RWPE2 (cell line): ENCODE measurements at regions not wholly inside any gene's neighbourhood (a gene's known extent, or its start where the extent isn't known, plus 50 kb on each side); places are given as distances from the start of the nearest gene placed in this dataset.

Experiments
- ATAC-seq: fragments of 200-7000 bp; cut with Tn5 transposase; 3 replicates; pipeline ENCODE4 v1.9.1; 2021; ENCODE audit warnings: low read depth
- DNase-seq: peaks from one replicate; pipeline ENCODE4 v3.0.0-alpha.2; 2020; ENCODE audit warnings: low spot score
- H3K27ac ChIP-seq: fragments of 450-650 bp; 2 replicates; pipeline ENCODE4 v1.5.1; 2017; ENCODE audit warnings: mild to moderate bottlenecking; ENCODE audit not compliant: poor library complexity, severe bottlenecking
- H3K27me3 ChIP-seq: fragments of 250-450 bp; sonication (Bioruptor Pico); 2 replicates; pipeline ENCODE4 v1.5.1; 2021; ENCODE audit warnings: mild to moderate bottlenecking, moderate library complexity; ENCODE audit not compliant: insufficient read depth, poor library complexity, severe bottlenecking
- H3K36me3 ChIP-seq: fragments of 250-450 bp; sonication (Bioruptor Pico); 2 replicates; pipeline ENCODE4 v1.5.1; 2020; ENCODE audit warnings: low read depth, mild to moderate bottlenecking, moderate library complexity
- H3K4me1 ChIP-seq: fragments of 250-450 bp; sonication (Bioruptor Pico); 2 replicates; pipeline ENCODE4 v1.5.1; 2021; ENCODE audit warnings: mild to moderate bottlenecking, moderate library complexity; ENCODE audit not compliant: insufficient read depth, poor library complexity, severe bottlenecking
- H3K4me3 ChIP-seq: fragments of 250-450 bp; sonication (Bioruptor Pico); 2 replicates; pipeline ENCODE4 v1.5.1; 2021; ENCODE audit warnings: mild to moderate bottlenecking, moderate library complexity; ENCODE audit not compliant: severe bottlenecking
- H3K9me3 ChIP-seq: fragments of 250-450 bp; sonication (Bioruptor Pico); 2 replicates; pipeline ENCODE4 v1.5.1; 2021; ENCODE audit warnings: mild to moderate bottlenecking, moderate library complexity; ENCODE audit not compliant: severe bottlenecking
- CTCF ChIP-seq: fragments of 450-650 bp; IDR thresholded peaks from one replicate; pipeline ENCODE4 v1.5.1; 2017; ENCODE audit warnings: mild to moderate bottlenecking, moderate library complexity; ENCODE audit not compliant: poor library complexity, severe bottlenecking

GRCh38 chr7:118094044-118094443 is 89.9 kb upstream of the LSM8 start:
- no peaks in the 10 kb centered on the region for H3K4me1 ChIP-seq
- no peak for DNase-seq
- no peak for ATAC-seq
- no peak overlapping the region for H3K4me3 ChIP-seq
- H3K9me3 ChIP-seq = no peaks in the 10 kb centered on the region
- H3K27ac ChIP-seq = no peak overlapping the region
- no peaks in the 10 kb centered on the region for H3K36me3 ChIP-seq
- H3K27me3 ChIP-seq = no peaks in the 10 kb centered on the region
- no peak for TF ChIP-seq CTCF

- peak; percentile 84 for TF ChIP-seq CTCF
- Histone ChIP-seq H3K4me3 (no peak overlapping the region), H3K27ac (no peak overlapping the region), H3K9me3 (no peaks in the 10 kb centered on the region), H3K27me3 (no peaks in the 10 kb centered on the region), H3K36me3 (no peaks in the 10 kb centered on the region), H3K4me1 (peaks cover 7% of the 10 kb centered on the region)
- ATAC-seq (peak; percentile 78), DNase-seq (no peak)
Observed at GRCh38 chr7:118104812-118105441, 79.0 kb upstream of the LSM8 start.

DNA sequence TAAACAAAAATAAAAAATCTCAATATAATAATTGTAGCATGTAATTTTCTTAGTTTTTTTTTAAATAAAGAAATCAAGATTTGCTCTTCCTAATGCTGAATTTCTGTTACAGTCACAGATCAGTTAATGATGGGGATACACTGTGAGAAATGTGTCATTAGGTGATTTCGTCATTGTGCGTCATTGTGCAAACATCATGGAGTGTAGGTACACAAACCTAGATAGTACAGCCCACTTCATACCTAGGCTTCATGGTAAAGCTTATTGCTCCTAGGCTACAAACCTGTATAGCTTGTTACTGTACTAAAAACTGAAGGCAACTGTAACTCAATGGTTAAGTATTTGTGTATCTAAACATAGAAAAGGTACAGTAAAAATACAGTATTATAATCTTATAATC is 74.4 kb upstream of the LSM8 start:
- no peak overlapping the region for H3K27ac ChIP-seq
- DNase-seq (no peak), ATAC-seq (peak; percentile 95)
- peaks cover 10% of the 10 kb centered on the region for H3K4me1 ChIP-seq
- no peak for TF ChIP-seq CTCF
- H3K36me3 ChIP-seq = no peaks in the 10 kb centered on the region
- H3K9me3 ChIP-seq = no peaks in the 10 kb centered on the region
- H3K4me3 ChIP-seq = no peak overlapping the region
- H3K27me3 ChIP-seq = no peaks in the 10 kb centered on the region

DNA sequence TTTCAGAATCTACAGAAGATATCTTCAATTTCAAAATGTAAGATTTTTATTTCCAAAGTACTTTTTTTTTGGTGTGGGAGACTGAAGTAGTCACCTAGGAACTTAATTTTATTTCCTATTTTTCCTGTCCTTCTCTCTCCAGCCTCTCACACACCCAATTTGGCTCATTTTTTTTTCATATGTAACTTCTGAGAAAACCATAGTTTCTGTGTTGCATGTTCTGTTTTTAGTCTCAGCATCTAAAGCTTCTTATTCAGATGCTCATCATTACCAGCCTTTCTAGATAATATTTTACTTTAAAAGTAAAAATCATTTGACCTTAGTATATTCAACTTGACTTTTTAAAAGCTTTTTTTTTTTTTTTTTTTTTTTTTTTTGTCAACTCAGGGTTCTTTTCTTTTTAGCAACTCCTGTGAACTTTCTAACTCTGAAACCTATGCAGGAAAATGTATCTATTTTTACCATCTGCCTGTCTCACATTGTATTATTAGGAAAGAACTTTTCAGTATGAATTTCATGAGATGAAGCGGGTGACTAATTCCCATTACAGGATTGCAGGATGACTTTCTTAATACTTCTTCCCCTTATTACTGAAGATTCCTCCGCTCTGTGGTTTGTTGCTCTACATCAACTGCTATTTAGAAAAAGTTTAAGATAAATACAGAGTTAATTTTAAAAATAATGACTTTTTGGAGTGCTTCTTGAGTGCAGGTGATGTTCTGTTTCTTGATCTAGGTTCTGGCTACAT is 73.6 kb upstream of the LSM8 start:
- ATAC-seq (no peak), DNase-seq (no peak)
- no peaks in the 10 kb centered on the region for H3K36me3 ChIP-seq
- peaks cover 10% of the 10 kb centered on the region for H3K4me1 ChIP-seq
- TF ChIP-seq CTCF = no peak
- H3K9me3 ChIP-seq = no peaks in the 10 kb centered on the region
- H3K4me3 ChIP-seq = no peak overlapping the region
- no peak overlapping the region for H3K27ac ChIP-seq
- no peaks in the 10 kb centered on the region for H3K27me3 ChIP-seq

DNA sequence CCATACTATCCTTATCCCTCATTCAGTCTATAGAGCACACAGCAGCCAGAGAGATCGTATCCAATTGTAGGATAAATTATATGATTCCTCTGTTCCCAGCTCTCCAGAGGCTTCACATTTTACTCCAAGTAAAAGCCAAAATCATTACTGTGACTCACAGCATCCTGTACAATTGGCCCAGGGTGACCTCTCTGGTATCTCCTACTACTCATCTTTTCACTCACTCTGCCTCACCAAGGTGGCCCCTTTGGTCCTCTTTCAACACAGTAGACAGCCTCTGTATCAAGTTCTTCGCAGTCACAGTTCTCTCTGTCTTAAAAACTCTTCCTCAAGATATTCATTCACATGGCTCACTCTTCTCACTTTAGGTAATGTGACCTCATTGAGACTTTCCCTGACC is 72.6 kb upstream of the LSM8 start:
- Histone ChIP-seq H3K27ac (no peak overlapping the region), H3K4me1 (peaks cover 10% of the 10 kb centered on the region), H3K27me3 (no peaks in the 10 kb centered on the region), H3K36me3 (no peaks in the 10 kb centered on the region), H3K4me3 (no peak overlapping the region), H3K9me3 (no peaks in the 10 kb centered on the region)
- ATAC-seq = peak; percentile 36; the same call in 2 of the 3 replicates
- no peak for TF ChIP-seq CTCF
- no peak for DNase-seq
